ENCODE measurements at regions not wholly inside any gene's neighbourhood (a gene's known extent, or its start where the extent isn't known, plus 50 kb on each side); places are given as distances from the start of the nearest gene placed in this dataset.

DNA sequence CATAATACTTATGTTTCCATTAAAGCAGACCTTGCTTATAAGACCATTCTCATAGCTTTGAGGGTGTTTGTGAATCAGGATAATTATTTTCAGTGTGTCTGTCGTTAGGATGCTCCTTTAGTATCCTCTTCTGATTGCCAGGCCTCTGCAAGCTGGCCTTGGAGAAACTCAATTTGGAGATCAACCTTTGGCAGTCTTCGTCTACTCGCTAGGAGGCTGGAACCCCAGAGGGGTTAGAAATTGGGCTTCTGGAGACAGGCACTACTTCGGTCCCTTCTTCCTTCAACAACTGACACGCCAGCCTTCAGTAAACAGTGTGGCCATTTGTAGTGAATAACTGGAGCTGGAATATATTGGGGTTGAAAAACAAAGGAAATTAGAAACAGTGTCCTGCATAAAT is 100.8 kb upstream of the CITED2 start:
- Histone ChIP-seq H3K4me1 (ENCODE audit: control insufficient read depth in 1 of 2, extremely low read depth in 1 of 2, insufficient read depth in 2 of 2, low read length in 2 of 2) (no peaks in the 10 kb centered on the region), H3K4me3 (ENCODE audit: control insufficient read depth in 1 of 2, extremely low read depth in 1 of 2, low read length in 1 of 2) (no peak overlapping the region), H3K27me3 (replicated peaks in 1 of 2; ENCODE audit: control insufficient read depth in 2 of 2, extremely low read depth in 1 of 2, insufficient read depth in 2 of 2, low read length in 1 of 2) (no peaks in the 10 kb centered on the region), H3K36me3 (ENCODE audit: control insufficient read depth in 2 of 2, extremely low read depth in 1 of 2, insufficient read depth in 1 of 2, low read length in 1 of 2) (no peaks in the 10 kb centered on the region), H3K27ac (ENCODE audit: low read length) (no peak overlapping the region), H3K9me3 (no peaks in the 10 kb centered on the region)
- DNase-seq (no peak), ATAC-seq (replicated peaks in 1 of 4) (no peak)
- ChIA-PET CTCF (interaction anchor here in 1 of 2 donors (1.1 kb wide), 1 partner anchor 30 kb away, joined by 4 read pairs; no protein-coding TSS in a partner anchor), POLR2A (no interaction called here)
- peaks cover 0 to 11% (median 9%) of the 10 kb centered on the region in 3 donors for H3K4me1 Mint-ChIP-seq
- no peaks in the 10 kb centered on the region for H3K9me3 Mint-ChIP-seq
- peaks cover 0 to 5% of the 10 kb centered on the region in 2 donors for H3K27me3 Mint-ChIP-seq
- WGBS (ENCODE audit: insufficient coverage), result 40% methylated on average over 1 of the region's 5 CpGs
- no peaks in the 10 kb centered on the region for H3K36me3 Mint-ChIP-seq
- no peak overlapping the region for H3K4me3 Mint-ChIP-seq
- H3K27ac Mint-ChIP-seq, result no peak overlapping the region

DNA sequence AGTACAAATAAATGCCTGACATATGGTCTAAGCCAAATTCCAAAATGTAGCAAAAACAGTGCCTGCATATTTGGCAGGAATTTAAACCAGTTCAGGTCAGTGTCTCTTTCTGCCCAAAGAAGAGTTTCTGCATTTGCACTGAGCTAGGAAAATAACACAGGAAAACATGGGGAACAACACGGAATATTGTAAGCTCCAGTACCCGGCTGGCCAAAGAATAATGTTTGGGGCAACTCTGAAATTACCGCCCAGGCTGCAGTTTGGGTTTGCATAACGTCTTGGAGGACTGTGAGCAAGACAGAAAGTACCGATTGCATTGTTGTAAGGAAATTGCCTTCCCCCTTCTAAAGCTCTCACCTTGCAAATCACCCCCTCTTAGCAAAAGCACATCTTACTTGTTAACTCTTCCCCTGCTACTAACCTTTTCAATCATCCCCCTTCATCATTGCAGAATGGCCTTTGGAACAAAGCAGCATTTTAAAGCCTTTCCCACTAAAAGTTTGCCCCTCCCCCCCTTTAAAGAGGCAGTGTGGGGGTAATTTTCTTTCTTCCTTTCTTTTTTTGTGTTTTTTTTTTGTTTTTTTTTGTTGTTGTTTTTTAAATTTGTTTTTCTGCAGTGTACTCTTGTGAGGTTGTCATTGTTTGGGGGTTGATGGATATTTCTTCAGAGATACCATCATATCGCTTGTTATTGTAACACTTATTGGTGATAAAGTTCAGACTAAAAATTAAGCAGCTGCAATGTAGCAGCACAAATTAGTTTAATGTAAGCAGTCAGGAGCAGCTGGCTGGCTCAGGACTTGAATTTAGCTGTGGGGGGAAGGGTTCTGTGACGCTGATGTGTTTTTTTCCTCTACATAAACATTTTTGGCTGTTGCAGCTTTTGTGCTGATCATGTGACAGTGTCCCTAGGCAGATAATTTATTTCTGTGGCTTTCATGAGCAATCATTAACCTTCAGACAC is 100.0 kb upstream of the CITED2 start:
- H3K4me3 ChIP-seq (ENCODE audit: control insufficient read depth in 1 of 2, extremely low read depth in 1 of 2, low read length in 1 of 2), result no peak overlapping the region
- WGBS (ENCODE audit: insufficient coverage), result 60% methylated on average over 2 of the region's 7 CpGs
- Mint-ChIP-seq H3K36me3 (no peaks in the 10 kb centered on the region), H3K27ac (no peak overlapping the region), H3K4me3 (no peak overlapping the region), H3K9me3 (no peaks in the 10 kb centered on the region), H3K27me3 (peaks cover 0 to 3% of the 10 kb centered on the region in 2 donors), H3K4me1 (peaks cover 0 to 11% (median 9%) of the 10 kb centered on the region in 3 donors)
- POLR2A ChIA-PET, result interaction anchor here in 1 of 2 donors (1.1 kb wide), 1 partner anchor 100 kb away, joined by 5 read pairs; the partner anchor contains the start of gene CITED2
- DNase-seq (no peak), ATAC-seq (replicated peaks in 1 of 4) (no peak)
- H3K36me3 ChIP-seq (ENCODE audit: control insufficient read depth in 2 of 2, extremely low read depth in 1 of 2, insufficient read depth in 1 of 2, low read length in 1 of 2), result no peaks in the 10 kb centered on the region
- CTCF ChIA-PET, result interaction anchor here in 1 of 2 donors (0.6 to 1.1 kb wide), 3 partner anchors 29 to 556 kb away, joined by 3 to 4 read pairs (median 4); no protein-coding TSS in a partner anchor
- H3K27ac ChIP-seq (ENCODE audit: low read length), result no peak overlapping the region
- H3K9me3 ChIP-seq, result no peaks in the 10 kb centered on the region
- H3K27me3 ChIP-seq (replicated peaks in 1 of 2; ENCODE audit: control insufficient read depth in 2 of 2, extremely low read depth in 1 of 2, insufficient read depth in 2 of 2, low read length in 1 of 2), result no peaks in the 10 kb centered on the region
- H3K4me1 ChIP-seq (ENCODE audit: control insufficient read depth in 1 of 2, extremely low read depth in 1 of 2, insufficient read depth in 2 of 2, low read length in 2 of 2), result no peaks in the 10 kb centered on the region

DNA sequence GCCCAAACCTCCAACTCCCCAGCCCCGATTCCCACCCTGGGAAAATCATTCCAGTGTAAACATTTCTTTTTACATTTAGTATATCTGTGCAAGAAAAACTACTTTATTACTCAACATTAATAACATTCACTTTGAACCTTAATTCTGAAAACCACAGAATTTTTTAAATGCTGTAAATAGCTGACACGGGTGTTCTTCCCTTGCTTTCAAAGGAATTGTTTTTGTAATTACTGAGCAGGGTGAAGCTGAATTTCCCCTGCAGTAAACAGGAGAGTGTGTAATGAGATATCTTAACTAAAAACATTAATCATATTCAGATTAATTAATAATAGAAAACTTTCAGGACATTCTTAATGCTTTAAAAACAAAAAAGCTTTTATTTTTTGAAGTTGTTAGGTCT is 99.3 kb upstream of the CITED2 start:
- no peak for DNase-seq
- H3K27me3 Mint-ChIP-seq, result no peaks in the 10 kb centered on the region
- no peaks in the 10 kb centered on the region for H3K27me3 ChIP-seq (replicated peaks in 1 of 2; ENCODE audit: control insufficient read depth in 2 of 2, extremely low read depth in 1 of 2, insufficient read depth in 2 of 2, low read length in 1 of 2)
- no peak overlapping the region for H3K4me3 ChIP-seq (ENCODE audit: control insufficient read depth in 1 of 2, extremely low read depth in 1 of 2, low read length in 1 of 2)
- no peaks in the 10 kb centered on the region for H3K9me3 ChIP-seq
- peaks cover 0 to 11% (median 9%) of the 10 kb centered on the region in 3 donors for H3K4me1 Mint-ChIP-seq
- no peak for ATAC-seq (replicated peaks in 1 of 4)
- WGBS (ENCODE audit: insufficient coverage), result no CpG with 5 or more reads among the region's 2 CpGs
- no peak overlapping the region for H3K4me3 Mint-ChIP-seq
- ChIA-PET CTCF (interaction anchor here in 1 of 2 donors (0.6 to 0.9 kb wide), 2 partner anchors 229 to 555 kb away, joined by 3 to 4 read pairs; no protein-coding TSS in a partner anchor), POLR2A (interaction anchor here in 1 of 2 donors (1.1 kb wide), 1 partner anchor 100 kb away, joined by 5 read pairs; the partner anchor contains the start of gene CITED2)
- H3K27ac ChIP-seq (ENCODE audit: low read length), result no peak overlapping the region
- no peaks in the 10 kb centered on the region for H3K9me3 Mint-ChIP-seq
- H3K4me1 ChIP-seq (ENCODE audit: control insufficient read depth in 1 of 2, extremely low read depth in 1 of 2, insufficient read depth in 2 of 2, low read length in 2 of 2), result no peaks in the 10 kb centered on the region
- H3K36me3 Mint-ChIP-seq, result no peaks in the 10 kb centered on the region
- no peaks in the 10 kb centered on the region for H3K36me3 ChIP-seq (ENCODE audit: control insufficient read depth in 2 of 2, extremely low read depth in 1 of 2, insufficient read depth in 1 of 2, low read length in 1 of 2)
- H3K27ac Mint-ChIP-seq, result no peak overlapping the region

DNA sequence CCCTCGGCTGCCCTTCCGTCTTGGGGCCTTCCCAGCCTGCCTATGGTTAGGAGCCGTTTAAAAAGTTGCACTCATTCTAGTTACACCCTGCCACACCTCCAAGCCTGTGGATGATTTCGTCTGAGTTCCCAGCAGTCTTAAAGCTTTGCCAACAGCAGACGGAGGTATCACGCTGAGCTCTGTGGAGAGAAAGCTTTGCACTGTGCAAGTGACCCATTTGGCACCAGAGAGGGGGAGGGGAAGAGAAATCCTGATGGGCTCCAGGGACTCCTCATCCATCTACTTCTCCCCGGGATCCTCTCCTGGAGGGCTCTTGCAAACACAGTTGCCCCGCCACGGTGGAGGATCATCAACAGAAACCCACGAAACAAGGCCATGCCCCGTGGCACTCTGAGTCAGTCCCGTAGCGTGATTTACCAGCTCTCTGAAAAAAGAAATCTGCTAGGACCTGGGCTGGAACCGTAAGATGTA is 98.8 kb upstream of the CITED2 start:
- no peaks in the 10 kb centered on the region for H3K36me3 ChIP-seq (ENCODE audit: control insufficient read depth in 2 of 2, extremely low read depth in 1 of 2, insufficient read depth in 1 of 2, low read length in 1 of 2)
- no peaks in the 10 kb centered on the region for H3K27me3 ChIP-seq (replicated peaks in 1 of 2; ENCODE audit: control insufficient read depth in 2 of 2, extremely low read depth in 1 of 2, insufficient read depth in 2 of 2, low read length in 1 of 2)
- DNase-seq, result no peak
- H3K36me3 Mint-ChIP-seq, result no peaks in the 10 kb centered on the region
- no peak overlapping the region for H3K27ac ChIP-seq (ENCODE audit: low read length)
- no peak overlapping the region for H3K4me3 Mint-ChIP-seq
- CTCF ChIA-PET, result interaction anchor here (0.8 kb wide), 2 partner anchors 58 to 252 kb away, joined by 3 read pairs; no protein-coding TSS in a partner anchor
- no peak overlapping the region for H3K4me3 ChIP-seq (ENCODE audit: control insufficient read depth in 1 of 2, extremely low read depth in 1 of 2, low read length in 1 of 2)
- H3K4me1 ChIP-seq (ENCODE audit: control insufficient read depth in 1 of 2, extremely low read depth in 1 of 2, insufficient read depth in 2 of 2, low read length in 2 of 2), result no peaks in the 10 kb centered on the region
- H3K9me3 Mint-ChIP-seq, result no peaks in the 10 kb centered on the region
- no peak for ATAC-seq (replicated peaks in 1 of 4)
- POLR2A ChIA-PET, result no interaction called here
- H3K4me1 Mint-ChIP-seq, result peaks cover 0 to 11% (median 9%) of the 10 kb centered on the region in 3 donors
- WGBS (ENCODE audit: insufficient coverage), result 85% methylated on average over 9 of the region's 14 CpGs
- no peaks in the 10 kb centered on the region for H3K27me3 Mint-ChIP-seq
- H3K9me3 ChIP-seq, result no peaks in the 10 kb centered on the region
- no peak overlapping the region for H3K27ac Mint-ChIP-seq

DNA sequence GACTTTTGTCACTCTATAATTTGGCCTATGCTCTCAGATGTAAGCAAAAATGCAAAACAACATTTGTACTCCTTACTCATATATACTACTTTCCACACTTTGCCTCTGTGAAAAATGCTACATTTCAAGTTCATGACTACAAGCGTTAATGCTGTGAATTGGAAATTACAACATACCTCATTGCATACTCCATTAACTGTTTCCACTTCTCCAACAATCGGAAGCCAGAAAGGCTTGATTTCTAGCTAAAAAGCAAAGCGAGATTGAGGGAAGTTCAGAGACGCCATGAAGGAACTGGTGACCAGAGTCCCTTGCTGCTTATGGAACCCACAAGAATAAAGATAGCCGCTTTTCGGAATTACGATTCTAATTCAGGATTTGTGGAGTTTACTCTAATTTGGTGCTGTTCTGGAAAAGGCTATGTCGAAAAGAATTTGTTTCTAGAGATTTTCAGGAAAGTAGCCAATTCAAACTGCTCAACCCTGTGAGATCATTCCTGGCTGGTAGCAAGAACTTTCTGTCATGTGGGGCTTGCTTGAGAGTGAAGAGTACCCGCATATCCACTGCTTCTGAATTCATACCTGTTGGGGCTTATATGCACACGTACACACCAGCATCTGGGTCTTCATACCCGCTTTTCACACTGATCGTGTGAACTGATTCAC is 98.0 kb upstream of the CITED2 start:
- no peak overlapping the region for H3K27ac Mint-ChIP-seq
- H3K27me3 ChIP-seq (replicated peaks in 1 of 2; ENCODE audit: control insufficient read depth in 2 of 2, extremely low read depth in 1 of 2, insufficient read depth in 2 of 2, low read length in 1 of 2), result no peaks in the 10 kb centered on the region
- H3K9me3 ChIP-seq, result no peaks in the 10 kb centered on the region
- H3K4me3 ChIP-seq (ENCODE audit: control insufficient read depth in 1 of 2, extremely low read depth in 1 of 2, low read length in 1 of 2), result no peak overlapping the region
- ChIA-PET CTCF (interaction anchor here (0.8 kb wide), 2 partner anchors 58 to 253 kb away, joined by 3 read pairs; no protein-coding TSS in a partner anchor), POLR2A (no interaction called here)
- no peak for DNase-seq
- no peaks in the 10 kb centered on the region for H3K4me1 ChIP-seq (ENCODE audit: control insufficient read depth in 1 of 2, extremely low read depth in 1 of 2, insufficient read depth in 2 of 2, low read length in 2 of 2)
- no peaks in the 10 kb centered on the region for H3K36me3 Mint-ChIP-seq
- H3K27ac ChIP-seq (ENCODE audit: low read length), result no peak overlapping the region
- H3K36me3 ChIP-seq (ENCODE audit: control insufficient read depth in 2 of 2, extremely low read depth in 1 of 2, insufficient read depth in 1 of 2, low read length in 1 of 2), result no peaks in the 10 kb centered on the region
- WGBS (ENCODE audit: insufficient coverage), result 87% methylated on average over 10 of the region's 12 CpGs
- H3K27me3 Mint-ChIP-seq, result no peaks in the 10 kb centered on the region
- H3K9me3 Mint-ChIP-seq, result no peaks in the 10 kb centered on the region
- H3K4me3 Mint-ChIP-seq, result no peak overlapping the region
- ATAC-seq (replicated peaks in 1 of 4), result no peak
- peaks cover 0 to 11% (median 9%) of the 10 kb centered on the region in 3 donors for H3K4me1 Mint-ChIP-seq

DNA sequence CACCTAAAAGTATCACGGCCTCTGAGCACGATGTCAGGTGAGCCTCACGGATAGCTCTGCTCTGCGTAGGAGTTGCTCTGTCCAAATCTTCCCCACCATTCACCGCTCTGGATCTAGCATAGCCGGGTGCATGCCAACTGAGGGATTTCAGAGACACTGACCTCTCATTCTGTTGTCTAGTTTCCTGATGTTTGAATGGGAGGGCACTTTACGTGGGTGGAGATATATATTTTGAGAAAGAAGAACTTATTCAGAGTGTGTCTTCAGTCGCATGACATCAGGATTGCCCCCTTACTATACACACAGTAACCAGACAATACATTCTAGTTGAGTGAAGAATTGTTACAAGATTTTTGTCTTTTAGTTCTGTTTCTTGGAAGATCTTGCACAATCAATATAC is 96.5 kb upstream of the CITED2 start:
- H3K36me3 ChIP-seq (ENCODE audit: control insufficient read depth in 2 of 2, extremely low read depth in 1 of 2, insufficient read depth in 1 of 2, low read length in 1 of 2), result no peaks in the 10 kb centered on the region
- Mint-ChIP-seq H3K9me3 (no peaks in the 10 kb centered on the region), H3K36me3 (no peaks in the 10 kb centered on the region), H3K27ac (no peak overlapping the region), H3K27me3 (no peaks in the 10 kb centered on the region), H3K4me1 (peaks cover 0 to 11% (median 9%) of the 10 kb centered on the region in 3 donors), H3K4me3 (no peak overlapping the region)
- H3K9me3 ChIP-seq, result no peaks in the 10 kb centered on the region
- H3K4me3 ChIP-seq (ENCODE audit: control insufficient read depth in 1 of 2, extremely low read depth in 1 of 2, low read length in 1 of 2), result no peak overlapping the region
- ChIA-PET POLR2A (no interaction called here), CTCF (no interaction called here)
- ATAC-seq (replicated peaks in 1 of 4) (no peak), DNase-seq (no peak)
- H3K27ac ChIP-seq (ENCODE audit: low read length), result no peak overlapping the region
- no peaks in the 10 kb centered on the region for H3K27me3 ChIP-seq (replicated peaks in 1 of 2; ENCODE audit: control insufficient read depth in 2 of 2, extremely low read depth in 1 of 2, insufficient read depth in 2 of 2, low read length in 1 of 2)
- 100% methylated on average over 2 of the region's 8 CpGs for WGBS (ENCODE audit: insufficient coverage)
- H3K4me1 ChIP-seq (ENCODE audit: control insufficient read depth in 1 of 2, extremely low read depth in 1 of 2, insufficient read depth in 2 of 2, low read length in 2 of 2), result no peaks in the 10 kb centered on the region

Data from T-cell (primary cell).